ENCODE measurements at regions not wholly inside any gene's neighbourhood (a gene's known extent, or its start where the extent isn't known, plus 50 kb on each side); places are given as distances from the start of the nearest gene placed in this dataset.

GRCh38 chr11:134478176-134478575 lies 66.1 kb upstream of the B3GAT1 start:
- Histone ChIP-seq H3K4me1 (no peaks in the 10 kb centered on the region), H3K36me3 (no peaks in the 10 kb centered on the region), H3K4me3 (no peak overlapping the region), H3K27me3 (peaks cover 6% of the 10 kb centered on the region), H3K79me2 (ENCODE audit: low read depth) (no peaks in the 10 kb centered on the region), H4K20me1 (ENCODE audit: low read depth) (peaks cover 24% of the 10 kb centered on the region), H3K4me2 (no peak overlapping the region), H3K27ac (no peak overlapping the region), H3K9me3 (ENCODE audit: low read depth) (no peaks in the 10 kb centered on the region), H3K9ac (no peak overlapping the region), H2AFZ (replicated peaks) (no peak overlapping the region), H3F3A (ENCODE audit: low read depth) (no peaks in the 10 kb centered on the region)
- peaks cover 10% of the 10 kb centered on the region for H3K27me3 Mint-ChIP-seq (ENCODE audit: insufficient read depth, low read depth)
- no peaks in the 10 kb centered on the region for H3K9me3 Mint-ChIP-seq
- TF ChIP-seq CTCF (IDR thresholded peaks at IDR 0.05) (no peak), EZH2 (IDR thresholded peaks at IDR 0.05) (no peak), EZH2phosphoT487 (IDR thresholded peaks at IDR 0.05) (no peak)
- H3K4me1 Mint-ChIP-seq: peaks cover 3% of the 10 kb centered on the region
- H3K4me3 Mint-ChIP-seq: no peak overlapping the region
- no peaks in the 10 kb centered on the region for H3K36me3 Mint-ChIP-seq
- no peak overlapping the region for H3K27ac Mint-ChIP-seq
- DNase-seq (ENCODE audit: low spot score): no peak

- Mint-ChIP-seq H3K4me3 (no peak overlapping the region), H3K27me3 (ENCODE audit: insufficient read depth, low read depth) (peaks cover 10% of the 10 kb centered on the region), H3K9me3 (no peaks in the 10 kb centered on the region), H3K4me1 (peaks cover 3% of the 10 kb centered on the region), H3K36me3 (no peaks in the 10 kb centered on the region), H3K27ac (no peak overlapping the region)
- Histone ChIP-seq H3F3A (ENCODE audit: low read depth) (no peaks in the 10 kb centered on the region), H2AFZ (replicated peaks) (no peak overlapping the region), H3K4me1 (no peaks in the 10 kb centered on the region), H3K9ac (no peak overlapping the region), H3K4me3 (no peak overlapping the region), H3K27ac (no peak overlapping the region), H3K27me3 (peaks cover 6% of the 10 kb centered on the region), H3K9me3 (ENCODE audit: low read depth) (no peaks in the 10 kb centered on the region), H4K20me1 (ENCODE audit: low read depth) (peaks cover 24% of the 10 kb centered on the region), H3K4me2 (no peak overlapping the region), H3K36me3 (no peaks in the 10 kb centered on the region), H3K79me2 (ENCODE audit: low read depth) (no peaks in the 10 kb centered on the region)
- DNase-seq (ENCODE audit: low spot score): no peak
- no peak for TF ChIP-seq EZH2phosphoT487 (IDR thresholded peaks at IDR 0.05)
- no peak for TF ChIP-seq EZH2 (IDR thresholded peaks at IDR 0.05)
- no peak for TF ChIP-seq CTCF (IDR thresholded peaks at IDR 0.05)
Measured at GRCh38 chr11:134477486-134477885, 65.4 kb upstream of the B3GAT1 start.

- H3K9me3 Mint-ChIP-seq: no peaks in the 10 kb centered on the region
- Histone ChIP-seq H3K79me2 (ENCODE audit: low read depth) (no peaks in the 10 kb centered on the region), H3K4me1 (no peaks in the 10 kb centered on the region), H3K27me3 (peaks cover 6% of the 10 kb centered on the region), H3F3A (ENCODE audit: low read depth) (no peaks in the 10 kb centered on the region), H3K9ac (no peak overlapping the region), H3K27ac (no peak overlapping the region), H3K4me3 (no peak overlapping the region), H3K36me3 (no peaks in the 10 kb centered on the region), H3K9me3 (ENCODE audit: low read depth) (no peaks in the 10 kb centered on the region), H3K4me2 (no peak overlapping the region), H4K20me1 (ENCODE audit: low read depth) (peaks cover 24% of the 10 kb centered on the region), H2AFZ (replicated peaks) (no peak overlapping the region)
- TF ChIP-seq CTCF (IDR thresholded peaks at IDR 0.05): no peak
- TF ChIP-seq EZH2 (IDR thresholded peaks at IDR 0.05): no peak
- TF ChIP-seq EZH2phosphoT487 (IDR thresholded peaks at IDR 0.05): no peak
- H3K4me3 Mint-ChIP-seq: no peak overlapping the region
- H3K27me3 Mint-ChIP-seq (ENCODE audit: insufficient read depth, low read depth): peaks cover 10% of the 10 kb centered on the region
- H3K36me3 Mint-ChIP-seq: no peaks in the 10 kb centered on the region
- H3K4me1 Mint-ChIP-seq: peaks cover 3% of the 10 kb centered on the region
- no peak overlapping the region for H3K27ac Mint-ChIP-seq
- DNase-seq (ENCODE audit: low spot score): peak; percentile 87
Measured at GRCh38 chr11:134476435-134477021, 64.5 kb upstream of the B3GAT1 start.
